HG03135 (cell line): ENCODE measurements at regions not wholly inside any gene's neighbourhood (a gene's known extent, or its start where the extent isn't known, plus 50 kb on each side); places are given as distances from the start of the nearest gene placed in this dataset.
"Not testable (repeated sequence)": the region's sequence is repeated elsewhere in the genome, so short reads cannot be mapped to it uniquely, and the experiment has no call there.

Source experiments
- ATAC-seq: cut with Tn5 transposase; IDR thresholded peaks from one replicate; pipeline ENCODE4 v1.9.1; 2021; ENCODE audit warnings: mild to moderate bottlenecking, moderate library complexity; ENCODE audit not compliant: unreplicated experiment

DNA sequence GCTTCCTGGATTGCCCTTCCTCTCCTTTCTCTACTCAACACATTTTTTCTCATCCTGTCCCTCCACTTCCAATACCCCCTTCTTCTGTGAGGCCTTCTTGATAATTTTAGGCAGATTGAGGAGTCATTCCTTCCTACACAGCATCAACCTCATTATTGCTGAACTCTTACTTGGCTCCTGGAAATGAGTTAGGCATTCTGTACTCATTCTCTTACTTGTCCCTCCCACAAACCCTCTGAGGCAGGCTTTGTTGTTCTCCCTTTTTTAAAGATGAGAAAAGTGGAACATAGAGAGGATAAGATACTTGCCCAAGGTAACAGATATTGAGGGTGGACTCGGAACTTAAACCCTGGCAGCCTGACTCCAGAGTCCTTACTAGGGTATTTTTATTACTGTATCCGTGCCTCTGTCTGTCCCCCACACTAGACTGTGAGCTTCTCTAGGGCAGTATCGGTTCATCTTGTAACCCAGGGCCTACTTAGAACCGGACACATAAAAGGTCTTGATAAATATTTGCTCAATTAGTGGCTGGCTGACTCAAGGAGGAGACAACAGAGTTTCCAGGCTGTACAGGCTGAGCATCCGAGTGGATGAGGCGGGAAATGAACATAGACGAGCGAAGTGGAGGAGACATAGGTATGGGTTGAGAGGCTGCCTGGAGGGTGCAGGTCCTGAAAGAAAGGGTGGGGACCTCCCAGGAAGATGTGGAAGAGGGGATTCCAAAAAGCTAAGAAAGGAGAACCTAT is 148.7 kb upstream of the ATP2B2 start:
- ATAC-seq, result no peak

DNA sequence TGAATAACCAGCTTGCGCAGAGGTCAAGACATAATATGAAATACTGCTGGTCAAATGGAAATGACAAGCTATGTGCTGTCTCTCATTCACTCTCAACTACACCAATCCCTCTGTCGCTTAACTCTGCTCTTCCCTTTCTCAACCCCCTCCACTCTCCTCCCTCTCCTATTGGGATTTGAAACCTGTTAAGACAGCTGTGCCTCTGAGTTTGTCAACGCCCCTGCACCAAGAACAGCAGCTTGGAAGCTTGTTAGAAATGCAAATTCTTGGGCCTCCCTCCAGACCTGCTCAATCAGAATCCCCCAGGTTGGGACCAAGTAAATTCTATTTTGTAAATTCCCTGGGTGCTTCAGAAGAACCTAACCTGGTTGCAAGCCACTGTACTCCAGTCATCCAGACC is 149.7 kb upstream of the ATP2B2 start:
- ATAC-seq, result no peak

DNA sequence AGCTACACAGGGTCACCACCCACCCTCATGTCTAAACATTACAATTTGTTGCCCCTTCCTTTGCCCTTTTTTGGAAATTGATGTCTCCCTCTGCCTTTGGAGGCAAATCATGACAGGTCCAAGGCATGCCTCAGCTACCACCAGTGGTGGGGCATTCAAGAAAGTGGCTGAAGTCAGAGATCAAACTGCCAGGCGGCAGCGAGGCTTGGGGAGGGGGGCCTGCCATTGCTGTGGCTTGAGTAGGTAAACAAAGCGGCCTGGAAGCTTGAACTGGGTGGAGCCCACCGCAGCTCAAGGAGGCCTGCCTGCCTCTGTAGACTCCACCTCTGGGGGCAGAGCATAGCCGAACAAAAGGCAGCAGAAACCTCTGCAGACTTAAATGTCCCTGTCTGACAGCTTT is 152.0 kb upstream of the ATP2B2 start:
- ATAC-seq, result not testable (repeated sequence)

DNA sequence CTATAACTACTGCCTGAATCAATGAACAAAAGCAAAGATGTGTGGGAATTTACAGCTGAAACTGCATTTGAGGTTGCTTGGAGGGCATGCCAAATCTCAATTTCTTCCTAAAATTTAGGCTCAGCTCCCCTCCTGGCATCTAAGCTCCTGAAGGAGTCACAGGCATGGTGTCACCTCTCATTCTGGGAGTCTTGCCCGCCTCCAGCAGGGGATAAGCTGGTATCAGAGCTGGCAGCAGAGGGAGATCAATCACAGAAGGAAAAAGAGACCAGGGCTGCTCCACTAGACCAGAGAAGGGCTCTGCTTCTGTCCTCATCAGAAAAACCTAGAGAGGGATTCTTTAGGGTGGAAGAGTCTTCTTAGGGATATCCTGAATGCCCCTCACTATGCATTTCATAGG is 150.4 kb upstream of the SLC6A11 start:
- no peak for ATAC-seq

DNA sequence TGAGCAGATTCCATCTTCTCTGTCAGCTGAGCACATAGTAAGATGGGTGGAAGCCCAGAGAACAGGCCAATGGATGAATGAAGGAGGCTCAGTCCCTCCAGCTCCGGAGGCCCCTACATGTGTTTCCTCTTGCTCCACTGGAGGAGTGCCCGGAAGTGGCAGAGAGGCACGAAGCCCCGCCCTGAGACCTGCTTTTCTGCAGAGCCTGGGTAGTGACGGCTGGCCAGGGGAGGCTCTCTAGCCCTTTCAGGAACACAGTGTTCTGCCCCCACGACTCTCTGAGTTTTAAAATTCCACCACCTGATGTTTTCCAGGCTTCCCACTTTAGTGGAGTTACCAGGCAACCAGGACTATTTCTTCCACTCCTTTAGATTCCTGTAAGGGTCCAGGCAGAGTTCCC is 149.4 kb upstream of the SLC6A11 start:
- ATAC-seq, result no peak

DNA sequence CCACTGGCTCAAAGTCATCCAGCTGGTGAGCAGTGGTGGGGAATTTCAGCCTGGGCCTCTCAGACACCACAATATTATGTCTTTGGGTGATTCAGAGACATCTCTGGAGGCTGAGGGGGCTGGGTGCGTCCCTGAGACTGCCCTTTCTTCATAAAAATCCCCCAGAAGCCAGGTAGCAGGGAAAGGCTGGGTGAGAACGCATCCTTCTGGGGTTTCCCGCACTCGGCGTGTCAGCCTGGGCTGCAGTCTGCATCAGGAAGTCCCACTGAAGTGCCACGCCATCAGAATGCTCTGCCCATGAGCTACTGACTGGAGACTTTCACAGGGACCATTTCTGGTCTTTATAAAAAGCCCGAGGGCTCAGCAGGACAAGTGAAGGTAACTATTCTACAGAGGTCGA is 148.8 kb upstream of the SLC6A11 start:
- ATAC-seq, result no peak

DNA sequence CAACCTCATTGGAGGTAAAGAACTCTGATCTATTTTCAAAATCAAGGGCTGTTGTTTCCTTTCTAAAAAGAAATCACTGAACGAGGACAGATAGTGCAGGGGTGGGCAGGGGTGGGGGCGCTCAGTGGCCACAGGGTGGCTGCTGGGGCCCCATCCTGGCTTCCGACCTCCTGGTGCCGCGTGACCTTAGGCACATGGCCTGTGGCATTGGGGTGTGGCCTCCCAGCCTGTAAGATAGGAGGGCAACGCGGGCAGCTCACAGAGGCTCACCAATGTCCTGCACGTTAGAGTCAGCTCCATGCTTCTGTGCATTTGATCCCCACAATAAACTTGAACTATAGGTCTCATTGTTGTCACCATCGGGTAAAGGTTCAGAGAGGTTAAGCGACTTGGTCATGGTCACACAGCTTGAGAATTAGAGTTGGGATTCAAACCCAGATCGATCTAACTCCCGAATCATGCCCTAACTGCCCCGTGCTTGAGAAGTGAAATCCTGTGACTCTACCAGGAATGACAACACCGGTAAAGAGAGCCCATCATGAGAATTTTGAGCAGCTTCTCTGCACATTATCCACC is 148.0 kb upstream of the SLC6A11 start:
- no peak for ATAC-seq

DNA sequence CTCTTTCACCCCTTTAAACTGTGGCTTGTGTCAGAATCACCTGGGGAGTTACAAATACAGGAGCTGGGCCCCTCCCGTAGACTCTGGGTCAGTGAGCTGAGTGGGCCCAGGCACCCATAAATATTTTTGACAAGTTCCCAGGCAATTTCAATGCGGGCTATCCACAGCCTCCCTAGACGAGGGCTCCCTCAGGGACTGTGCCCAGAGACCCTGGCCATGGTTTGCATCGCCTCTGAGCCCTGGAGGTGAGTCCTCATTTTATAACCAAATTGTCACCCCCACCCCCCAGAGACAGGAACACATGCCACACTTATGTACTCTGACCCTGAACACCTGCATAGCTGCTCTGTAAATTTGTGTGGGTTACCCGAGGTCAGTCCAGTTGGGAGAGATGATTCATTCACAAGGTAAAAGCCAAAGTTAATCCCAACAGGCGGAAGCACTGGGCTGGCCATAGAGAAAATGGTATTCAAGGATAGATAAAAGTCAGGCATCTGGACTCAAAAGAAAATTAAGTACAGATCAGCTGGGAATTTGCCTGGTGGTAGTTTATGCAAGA is 146.5 kb upstream of the SLC6A11 start:
- no peak for ATAC-seq

DNA sequence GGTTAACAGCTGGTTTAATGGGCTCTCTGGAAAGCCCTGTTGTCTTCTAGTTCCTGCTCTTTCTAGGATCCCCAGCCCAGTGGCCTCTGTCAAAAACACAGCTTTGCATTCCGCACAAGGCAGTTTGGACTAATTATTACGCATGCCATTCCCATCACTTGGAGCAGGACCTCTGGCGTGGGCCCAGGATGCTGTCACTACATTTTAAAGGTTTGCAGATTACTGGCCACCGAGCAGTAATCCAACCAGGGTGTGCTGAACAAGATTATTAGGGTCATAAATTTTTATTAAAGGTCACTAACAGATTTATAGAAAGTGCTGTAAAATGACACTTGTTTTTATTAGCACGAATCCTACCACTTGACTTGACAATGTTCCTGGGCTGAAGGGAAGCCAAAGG is 143.6 kb upstream of the SLC6A11 start:
- ATAC-seq, result no peak

DNA sequence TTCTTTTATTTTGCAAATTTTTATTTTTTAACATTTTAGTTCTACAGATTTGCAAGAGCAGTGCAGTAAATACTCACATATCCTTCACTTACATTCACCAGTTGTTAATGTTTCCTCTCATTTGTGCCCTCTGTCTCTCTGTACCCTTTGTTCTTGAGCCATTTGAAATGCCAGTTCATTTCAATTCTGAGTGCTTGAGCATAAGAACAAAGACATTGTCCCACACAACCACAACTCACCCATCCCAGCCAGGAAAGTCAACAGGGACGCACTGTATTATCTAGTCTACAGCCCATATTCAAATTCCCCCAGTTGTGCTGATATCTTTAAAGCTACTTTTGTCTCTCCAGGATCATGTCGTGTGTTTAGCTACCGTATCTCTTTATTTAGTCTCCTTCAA is 141.4 kb upstream of the SLC6A11 start:
- no peak for ATAC-seq

DNA sequence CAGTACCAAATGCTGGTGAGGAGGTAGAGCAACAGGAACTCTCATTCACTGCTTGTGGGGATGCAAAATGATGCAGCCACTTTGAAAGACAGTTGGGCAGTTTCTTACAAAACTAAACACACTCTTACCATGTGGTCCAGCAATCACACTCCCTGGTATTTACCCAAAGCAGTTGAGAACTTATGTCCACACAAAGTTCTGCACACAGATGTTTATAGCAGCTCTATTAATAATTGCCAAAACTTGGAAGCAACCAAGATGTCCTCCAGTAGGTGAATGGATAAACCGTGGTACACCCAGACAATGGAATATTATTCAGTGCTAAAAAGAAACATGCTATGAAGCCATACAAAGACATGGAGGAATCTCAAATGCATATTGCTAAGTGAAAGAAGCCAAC is 139.1 kb upstream of the SLC6A11 start:
- no peak for ATAC-seq

DNA sequence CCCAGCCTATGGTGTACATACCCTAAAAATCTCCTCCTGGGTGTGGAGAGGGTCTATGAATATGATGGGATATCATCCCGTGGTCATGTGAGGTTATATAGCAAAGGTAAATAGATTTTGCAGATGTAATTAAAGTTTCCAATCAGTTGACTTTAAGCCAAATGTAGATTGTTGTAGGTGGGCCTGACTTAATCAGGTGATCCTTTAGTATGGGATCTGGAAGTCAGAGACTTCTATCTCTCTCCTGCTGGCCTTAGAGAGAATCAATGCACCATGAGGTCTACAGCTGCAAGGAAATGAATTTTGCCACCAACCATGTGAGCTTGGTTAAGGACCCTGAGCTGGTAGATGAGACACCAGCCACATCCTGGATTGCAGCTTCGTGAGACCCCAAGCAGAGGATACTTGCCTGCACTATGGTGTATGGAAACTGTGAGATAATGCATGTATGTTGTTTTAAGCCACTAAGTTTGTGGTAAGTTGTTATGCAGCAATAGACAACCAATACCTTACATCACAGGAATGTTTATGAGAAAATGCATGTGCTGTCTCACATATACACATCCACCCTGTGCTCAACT is 137.1 kb upstream of the SLC6A11 start:
- no peak for ATAC-seq

DNA sequence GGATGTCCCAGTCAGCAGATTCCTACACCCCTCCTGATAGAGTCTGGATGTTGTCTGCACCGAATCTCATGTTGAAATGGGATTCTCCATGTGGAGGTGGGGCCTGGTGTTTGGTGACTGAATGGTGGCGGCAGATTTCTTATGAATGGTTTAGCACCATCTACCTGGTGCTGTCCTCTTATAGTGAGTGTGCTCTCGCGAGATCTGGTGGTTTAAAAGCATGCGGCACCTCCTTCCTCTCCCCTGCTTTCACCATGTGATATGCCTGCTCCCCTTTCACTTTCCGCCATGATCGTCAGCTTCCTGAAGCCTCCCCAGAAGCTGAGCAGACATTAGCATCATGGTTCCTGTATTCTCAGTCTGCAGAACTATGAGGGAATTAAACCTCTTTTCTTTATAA is 135.2 kb upstream of the SLC6A11 start:
- no peak for ATAC-seq

DNA sequence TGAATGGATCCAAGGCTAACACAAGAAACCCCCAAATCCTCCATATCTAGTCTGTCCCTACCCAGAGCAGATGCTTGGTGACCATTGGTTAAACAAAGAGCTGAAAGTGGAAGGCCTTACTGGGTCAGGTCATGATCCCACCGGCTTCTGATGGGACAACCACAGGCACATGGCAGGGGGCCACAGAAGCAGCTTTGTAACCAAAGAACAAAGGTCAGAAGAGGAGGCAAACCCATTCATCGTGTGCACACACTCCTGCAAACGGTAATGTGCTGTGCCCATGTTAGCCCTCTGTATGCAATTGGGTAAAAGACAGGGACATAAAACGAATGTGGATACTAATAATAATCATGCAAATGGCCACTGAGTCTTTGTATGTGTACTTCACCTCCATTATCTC is 133.3 kb upstream of the SLC6A11 start:
- ATAC-seq, result no peak

DNA sequence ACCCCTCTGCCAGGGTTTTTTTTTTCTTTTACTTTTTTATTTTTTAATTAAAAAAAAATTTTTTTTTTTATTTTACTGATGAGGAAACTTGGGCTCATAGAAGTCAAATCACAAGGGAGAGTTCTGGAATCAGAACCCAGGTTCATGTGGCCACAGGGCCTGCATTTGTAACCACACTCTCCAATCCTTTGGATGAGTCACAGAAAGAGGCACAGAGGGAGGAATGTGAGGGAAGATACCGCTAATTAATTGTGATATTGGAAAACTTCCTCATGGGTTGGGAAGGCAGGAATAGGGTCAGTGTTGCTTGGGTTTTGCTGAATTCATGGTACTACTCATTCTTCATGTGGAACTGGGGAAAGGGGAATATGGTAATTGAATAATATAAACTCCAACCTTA is 132.9 kb upstream of the SLC6A11 start:
- ATAC-seq, result no peak

DNA sequence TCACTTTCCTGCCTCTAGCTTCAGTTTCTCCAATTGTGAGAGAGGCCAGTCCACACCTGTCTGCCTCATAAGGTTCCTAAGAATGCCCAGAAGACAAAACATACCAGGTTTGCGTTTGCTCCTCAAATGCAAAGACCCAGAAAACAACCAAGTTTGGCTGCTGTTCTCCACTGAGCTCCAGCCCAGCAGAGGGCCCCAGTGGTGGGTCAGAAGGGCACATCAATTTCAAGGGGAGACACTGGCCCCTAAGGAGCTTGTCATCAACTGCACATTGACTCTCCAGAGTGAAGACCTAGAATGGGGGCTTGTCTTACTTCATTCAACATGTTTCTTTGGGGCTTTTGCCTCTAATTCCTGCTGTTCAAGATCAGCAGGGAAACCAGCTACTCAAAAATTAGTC is 127.9 kb upstream of the SLC6A11 start:
- no peak for ATAC-seq

DNA sequence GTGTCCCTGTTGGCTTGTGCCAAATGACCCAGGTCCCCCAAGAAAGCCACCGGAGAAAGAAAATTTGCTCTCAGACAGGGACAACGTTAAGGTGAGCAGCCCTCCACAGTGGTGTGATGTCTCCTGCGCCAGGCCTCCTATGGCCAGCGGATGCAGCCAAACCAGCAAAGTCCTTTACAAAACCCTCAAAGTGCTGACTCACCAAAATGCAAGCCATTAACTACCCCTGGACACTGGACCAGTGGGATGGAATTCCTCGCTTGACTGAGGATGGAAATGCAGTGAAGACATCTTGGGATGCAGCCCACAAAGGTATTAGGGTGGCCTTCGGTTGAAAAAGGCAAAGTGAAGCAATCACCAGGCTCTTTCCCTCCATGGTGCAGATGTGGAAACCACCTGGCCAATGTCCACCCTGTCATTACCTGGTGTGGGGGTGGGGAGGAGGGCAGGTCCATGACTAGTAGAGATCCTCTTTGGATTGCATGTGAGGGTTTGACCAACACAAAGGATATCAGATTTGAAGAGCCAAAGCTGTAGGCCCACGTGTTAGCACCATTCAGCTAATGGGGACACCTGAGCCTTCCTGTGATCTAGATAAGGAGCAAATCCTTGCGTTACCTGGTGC is 127.4 kb upstream of the SLC6A11 start:
- ATAC-seq, result no peak

DNA sequence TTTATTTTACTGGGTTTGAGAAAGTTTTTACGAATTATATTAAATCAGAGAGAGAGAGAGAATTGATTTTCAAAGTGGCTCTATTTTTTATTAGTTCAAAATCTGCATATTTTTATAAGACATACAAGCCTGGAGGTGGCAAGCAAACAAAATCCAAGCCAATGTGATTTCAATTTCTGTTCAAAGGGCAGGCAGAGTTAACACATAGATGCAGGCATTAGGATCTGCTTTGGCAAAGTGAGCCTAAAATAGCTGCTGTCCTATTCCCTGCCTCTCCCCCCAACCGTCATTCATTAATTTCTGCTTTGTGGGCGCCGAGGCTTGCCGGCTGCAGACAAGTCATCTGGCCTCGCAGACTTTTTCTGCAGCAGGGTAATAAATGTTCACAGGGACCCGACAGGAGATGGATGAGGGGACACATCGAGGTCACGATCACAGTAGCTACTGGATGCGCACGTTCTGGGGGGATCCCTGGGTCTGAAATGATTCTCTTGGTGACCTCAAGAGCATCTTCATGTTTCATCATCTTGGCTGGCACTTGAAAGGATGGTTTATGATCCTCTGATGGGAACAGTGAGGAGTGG is 123.9 kb upstream of the SLC6A11 start:
- ATAC-seq, result no peak

DNA sequence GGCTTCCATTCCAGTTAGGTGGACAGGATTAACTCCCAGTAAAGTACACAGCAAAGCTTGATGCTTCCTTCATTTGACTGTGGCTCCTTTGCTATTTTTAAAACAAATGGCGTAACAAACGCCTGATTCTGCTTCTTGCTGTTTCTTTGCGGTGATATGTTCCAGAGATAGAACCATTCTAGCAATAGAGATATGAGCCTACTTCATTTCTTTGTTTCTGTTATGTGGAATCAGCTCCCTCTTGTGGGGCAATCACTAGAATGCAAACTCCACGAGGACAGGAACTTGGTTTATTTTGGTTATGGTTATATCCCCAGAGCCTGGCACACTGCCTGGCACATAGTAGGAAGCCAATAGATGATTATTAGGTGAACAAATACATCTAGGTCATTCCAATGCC is 122.6 kb upstream of the SLC6A11 start:
- no peak for ATAC-seq

DNA sequence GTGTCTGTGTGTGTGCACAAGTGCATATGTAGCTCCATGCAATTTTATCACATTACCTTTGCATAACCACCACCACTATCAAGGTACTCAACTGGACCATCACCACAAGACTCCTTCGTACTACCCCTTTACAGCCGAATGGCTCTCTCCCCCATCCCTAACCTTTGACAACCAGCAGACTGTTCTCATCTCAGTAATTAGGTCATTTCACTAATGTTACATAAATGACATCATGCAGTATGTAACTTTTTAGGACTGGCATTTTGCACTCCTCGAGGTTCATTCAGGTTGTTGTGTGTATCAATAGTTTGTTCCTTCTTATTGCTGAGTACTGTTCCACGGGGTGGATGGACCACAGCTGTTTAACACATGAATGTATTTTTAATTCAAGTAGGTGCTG is 121.8 kb upstream of the SLC6A11 start:
- ATAC-seq, result no peak

DNA sequence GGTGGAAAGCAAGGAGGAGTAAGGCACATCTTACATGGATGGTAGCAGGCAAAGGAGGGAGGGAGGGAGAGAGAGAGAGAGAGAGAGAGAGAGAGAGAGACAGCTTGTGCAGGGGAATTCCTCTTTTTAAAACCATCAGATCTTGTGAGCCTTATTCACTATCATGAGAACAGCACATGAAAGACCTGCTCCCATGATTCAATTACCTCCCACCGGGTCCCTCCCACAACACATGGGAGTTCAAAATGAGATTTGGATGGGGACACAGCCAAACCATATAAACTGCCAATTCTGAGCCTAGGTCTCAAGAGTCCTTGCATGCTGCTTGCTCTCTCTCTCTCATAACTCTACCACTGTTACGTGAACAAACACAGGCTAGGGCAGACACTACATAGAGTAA is 120.8 kb upstream of the SLC6A11 start:
- not testable (repeated sequence) for ATAC-seq
